ENCODE measurements at regions not wholly inside any gene's neighbourhood (a gene's known extent, or its start where the extent isn't known, plus 50 kb on each side); places are given as distances from the start of the nearest gene placed in this dataset.

DNA sequence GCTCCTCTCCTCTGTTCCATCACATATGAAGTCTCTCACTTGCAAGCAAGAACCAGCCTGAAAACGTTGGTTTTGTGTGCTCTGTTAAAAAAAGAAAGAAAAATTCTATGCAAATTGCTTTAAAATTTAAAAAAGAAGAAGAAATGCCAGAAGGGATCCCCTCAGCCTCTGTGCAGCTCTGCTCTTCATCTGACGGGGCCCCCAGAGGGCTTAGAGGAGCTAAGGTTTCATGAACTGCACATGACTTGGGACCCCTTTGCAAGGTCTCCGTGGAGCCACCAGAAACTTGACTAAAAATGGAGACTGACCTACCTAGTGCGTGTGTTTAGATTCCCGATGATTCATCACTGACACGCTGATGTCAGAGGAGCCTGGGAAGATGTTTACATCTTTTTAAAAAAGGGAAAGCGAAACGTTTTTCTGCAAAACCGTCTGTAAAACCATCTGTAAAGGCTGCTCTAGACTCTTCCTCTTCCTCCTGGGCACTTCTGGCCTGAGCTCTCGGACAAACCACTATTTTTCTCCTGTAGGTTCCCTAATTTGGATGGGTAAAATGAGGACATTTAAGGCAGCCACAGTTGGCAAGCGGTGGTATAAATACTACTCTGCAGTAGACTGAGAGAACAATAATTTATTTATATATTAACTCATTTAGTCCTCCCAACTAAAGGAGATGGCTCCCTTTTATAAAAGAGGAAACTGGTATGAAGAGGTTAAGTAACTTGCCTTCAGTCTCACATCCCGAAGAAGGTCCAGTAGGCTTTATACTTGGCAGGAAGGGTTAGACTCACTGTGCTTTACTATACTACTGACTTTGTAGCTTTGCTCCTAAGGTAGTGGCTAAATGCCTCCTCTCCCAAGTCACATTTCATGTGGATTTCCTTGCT is 67.2 kb upstream of the POLG start:
- H3K9me3 ChIP-seq: no peaks in the 10 kb centered on the region
- peaks cover 22% of the 10 kb centered on the region for H3K4me1 ChIP-seq
- H3K4me3 ChIP-seq: no peak overlapping the region
- DNase-seq: no peak
- H3K27ac ChIP-seq: no peak overlapping the region
- no peak for ATAC-seq
- no peaks in the 10 kb centered on the region for H3K36me3 ChIP-seq
- TF ChIP-seq, protein P1, sequence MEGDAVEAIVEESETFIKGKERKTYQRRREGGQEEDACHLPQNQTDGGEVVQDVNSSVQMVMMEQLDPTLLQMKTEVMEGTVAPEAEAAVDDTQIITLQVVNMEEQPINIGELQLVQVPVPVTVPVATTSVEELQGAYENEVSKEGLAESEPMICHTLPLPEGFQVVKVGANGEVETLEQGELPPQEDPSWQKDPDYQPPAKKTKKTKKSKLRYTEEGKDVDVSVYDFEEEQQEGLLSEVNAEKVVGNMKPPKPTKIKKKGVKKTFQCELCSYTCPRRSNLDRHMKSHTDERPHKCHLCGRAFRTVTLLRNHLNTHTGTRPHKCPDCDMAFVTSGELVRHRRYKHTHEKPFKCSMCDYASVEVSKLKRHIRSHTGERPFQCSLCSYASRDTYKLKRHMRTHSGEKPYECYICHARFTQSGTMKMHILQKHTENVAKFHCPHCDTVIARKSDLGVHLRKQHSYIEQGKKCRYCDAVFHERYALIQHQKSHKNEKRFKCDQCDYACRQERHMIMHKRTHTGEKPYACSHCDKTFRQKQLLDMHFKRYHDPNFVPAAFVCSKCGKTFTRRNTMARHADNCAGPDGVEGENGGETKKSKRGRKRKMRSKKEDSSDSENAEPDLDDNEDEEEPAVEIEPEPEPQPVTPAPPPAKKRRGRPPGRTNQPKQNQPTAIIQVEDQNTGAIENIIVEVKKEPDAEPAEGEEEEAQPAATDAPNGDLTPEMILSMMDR (IDR thresholded peaks at IDR 0.05): no peak
- intact Hi-C loops (cut with DNase I): no loop called here
- H3K27me3 ChIP-seq: peaks cover 98% of the 10 kb centered on the region

DNA sequence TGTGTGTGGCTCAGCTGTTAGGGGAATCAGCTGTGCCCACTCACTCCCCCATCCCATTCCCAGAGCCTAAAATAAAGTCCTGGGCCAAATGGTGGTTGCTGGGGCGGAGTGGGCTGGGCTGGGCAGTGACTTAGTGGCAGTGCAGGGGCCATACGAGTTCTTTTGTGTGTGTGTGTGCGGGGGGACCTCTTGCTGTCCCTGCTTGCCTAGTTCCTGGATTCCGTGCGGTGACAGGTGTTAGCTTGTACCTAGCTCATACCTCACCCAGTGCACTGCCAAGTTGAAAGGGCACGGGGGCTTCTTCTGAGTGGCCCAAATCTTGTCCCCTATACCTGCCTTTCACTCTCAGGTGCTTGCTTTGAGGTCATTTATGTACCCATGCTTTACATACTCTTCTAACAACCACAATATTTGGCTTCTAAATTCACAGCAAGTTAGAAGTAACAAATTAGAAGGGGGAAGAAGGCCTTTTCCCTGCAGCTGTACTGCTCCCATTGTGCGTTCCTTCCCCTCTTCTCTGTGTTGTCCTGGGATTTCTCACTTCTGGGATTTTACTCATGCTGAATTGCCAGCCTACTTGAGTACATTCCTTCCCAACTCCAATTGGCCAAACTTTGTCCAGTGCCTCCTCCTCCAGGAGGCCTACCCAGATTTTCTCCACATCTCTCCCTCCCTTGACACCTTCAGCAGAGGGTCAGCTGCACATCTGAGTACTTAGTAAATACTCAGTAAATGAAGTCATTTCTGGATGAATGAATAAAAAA is 66.3 kb upstream of the POLG start:
- Histone ChIP-seq H3K36me3 (no peaks in the 10 kb centered on the region), H3K27me3 (peaks cover 94% of the 10 kb centered on the region), H3K9me3 (no peaks in the 10 kb centered on the region), H3K4me1 (peaks cover 13% of the 10 kb centered on the region), H3K4me3 (no peak overlapping the region), H3K27ac (no peak overlapping the region)
- intact Hi-C loops (cut with DNase I): no loop called here
- DNase-seq: no peak
- no peak for ATAC-seq
- TF ChIP-seq, protein P1 (IDR thresholded peaks at IDR 0.05): no peak

DNA sequence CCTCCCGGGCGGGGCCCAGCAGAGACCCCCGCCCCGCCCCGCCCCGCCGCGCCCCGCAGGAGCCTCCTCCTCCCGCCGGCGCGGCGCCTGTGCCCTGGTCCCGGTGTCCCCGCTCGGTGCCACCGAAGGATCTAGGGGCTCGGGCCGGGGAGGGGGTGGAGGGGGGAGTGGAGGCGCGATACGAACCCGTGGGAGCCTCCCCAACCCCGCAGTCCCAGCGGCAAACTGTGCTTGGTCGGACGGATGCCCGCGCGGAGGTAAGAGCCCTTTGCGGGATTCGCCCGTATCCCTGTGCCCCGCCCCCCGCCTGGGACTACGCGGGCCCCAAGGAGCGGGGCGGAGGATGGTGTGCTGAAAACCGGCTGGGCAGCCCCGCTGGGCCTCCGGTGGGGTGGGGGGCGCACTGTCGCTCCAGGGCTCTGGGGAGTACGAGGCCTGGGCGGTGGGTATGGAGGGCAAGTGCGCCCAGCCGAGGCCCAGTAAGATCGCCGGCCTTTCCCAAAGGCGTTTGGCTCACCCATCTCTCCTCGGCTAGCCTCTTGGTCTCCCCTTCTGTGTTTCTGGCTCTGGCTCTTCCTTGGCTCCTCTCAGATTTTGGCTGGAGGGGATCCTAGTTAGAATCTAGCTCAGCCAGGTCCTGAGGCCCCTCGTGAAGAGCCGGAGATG is 65.6 kb upstream of the POLG start:
- Histone ChIP-seq H3K4me1 (peaks cover 12% of the 10 kb centered on the region), H3K4me3 (peak overlapping the region; percentile 33), H3K9me3 (no peaks in the 10 kb centered on the region), H3K36me3 (no peaks in the 10 kb centered on the region), H3K27me3 (peaks cover 89% of the 10 kb centered on the region), H3K27ac (no peak overlapping the region)
- intact Hi-C loops (cut with DNase I): no loop called here
- TF ChIP-seq, protein P1 (IDR thresholded peaks at IDR 0.05): no peak
- ATAC-seq (no peak), DNase-seq (no peak)

DNA sequence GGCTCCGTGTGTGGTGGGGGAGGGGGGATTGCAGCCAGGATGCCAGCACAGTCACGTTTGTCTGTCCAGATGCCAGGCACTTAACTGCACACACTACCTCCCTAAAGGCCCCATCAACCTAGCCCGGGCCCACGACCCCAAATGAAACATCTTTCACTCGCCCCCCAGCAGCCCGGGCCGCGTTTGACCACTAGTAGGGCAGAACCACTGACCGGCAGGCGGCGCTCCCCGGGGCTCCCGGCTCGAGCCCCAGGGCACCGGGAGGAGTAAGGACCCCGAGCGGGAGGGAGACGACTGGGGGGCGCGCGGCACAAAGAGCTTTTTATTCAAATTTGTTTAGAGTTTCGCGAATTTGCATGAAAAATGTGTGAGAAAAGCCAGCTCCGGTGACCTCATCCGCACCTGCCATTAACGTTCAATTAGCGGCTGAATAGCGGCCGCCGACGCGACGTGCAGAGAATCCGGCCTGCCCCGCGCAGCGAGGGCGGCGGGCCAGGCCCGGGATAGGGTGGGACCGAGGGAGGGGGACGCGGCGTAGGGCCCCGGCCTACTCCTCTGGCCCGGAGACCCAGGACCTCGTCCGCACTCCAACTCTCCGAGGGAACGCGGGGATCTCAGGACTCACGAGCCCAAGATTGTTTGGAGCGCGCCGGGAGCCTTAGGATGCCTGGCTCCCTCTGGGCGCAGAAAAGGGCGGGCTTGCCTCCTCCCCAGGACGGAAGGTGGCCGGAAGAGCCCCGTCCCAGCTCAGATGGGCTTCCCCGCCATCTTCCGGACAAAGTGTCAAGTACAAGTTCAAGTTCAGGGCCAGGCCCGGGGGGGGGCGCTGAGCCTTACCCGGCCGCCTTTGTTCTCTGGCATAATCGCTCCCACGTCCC is 64.9 kb upstream of the POLG start:
- H3K27ac ChIP-seq: no peak overlapping the region
- peaks cover 12% of the 10 kb centered on the region for H3K4me1 ChIP-seq
- no peak for DNase-seq
- no peaks in the 10 kb centered on the region for H3K36me3 ChIP-seq
- H3K27me3 ChIP-seq: peaks cover 84% of the 10 kb centered on the region
- ATAC-seq: peak; percentile 10
- peak overlapping the region; percentile 33 for H3K4me3 ChIP-seq
- intact Hi-C loops (cut with DNase I): no loop called here
- TF ChIP-seq, protein P1 (IDR thresholded peaks at IDR 0.05): peak; percentile 32
- H3K9me3 ChIP-seq: no peaks in the 10 kb centered on the region

DNA sequence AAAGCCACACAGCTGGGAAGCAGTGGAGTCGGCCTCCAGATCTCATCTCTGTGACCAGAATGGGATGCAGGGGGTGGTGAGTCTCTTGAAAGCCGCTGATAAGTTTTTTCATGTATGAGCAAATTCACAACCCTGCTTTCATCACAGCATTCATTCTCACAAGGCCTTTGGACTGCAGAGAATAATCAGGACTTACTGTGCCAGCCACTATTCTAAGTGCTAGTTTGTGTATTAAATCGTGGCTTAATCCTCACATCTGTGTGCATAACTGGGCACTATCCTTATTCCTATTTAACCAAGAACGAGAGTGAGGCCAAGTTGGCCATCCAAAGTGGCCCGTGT is 64.2 kb upstream of the POLG start:
- DNase-seq (no peak), ATAC-seq (no peak)
- no peaks in the 10 kb centered on the region for H3K9me3 ChIP-seq
- H3K27me3 ChIP-seq: peaks cover 80% of the 10 kb centered on the region
- H3K4me1 ChIP-seq: peaks cover 12% of the 10 kb centered on the region
- TF ChIP-seq, protein P1 (IDR thresholded peaks at IDR 0.05): no peak
- no peaks in the 10 kb centered on the region for H3K36me3 ChIP-seq
- H3K27ac ChIP-seq: no peak overlapping the region
- no peak overlapping the region for H3K4me3 ChIP-seq
- intact Hi-C loops (cut with DNase I): no loop called here

All from upper lobe of right lung (tissue), 1 donor.